Hematopoietic multipotent progenitor cell (in vitro differentiated cells): ENCODE measurements at regions not wholly inside any gene's neighbourhood (a gene's known extent, or its start where the extent isn't known, plus 50 kb on each side); places are given as distances from the start of the nearest gene placed in this dataset.
"Not testable (repeated sequence)": the region's sequence is repeated elsewhere in the genome, so short reads cannot be mapped to it uniquely, and the experiment has no call there.

ENCODE experiments used
- DNase-seq, 3 donors: peaks; one replicate each; pipeline ENCODE4 v3.0.0-alpha.2; 2011 to 2015; ENCODE audit warnings: low read depth in 2 of 3, low spot score in 2 of 3

GRCh38 chr2:147438882-147439281, 405.9 kb upstream of the ACVR2A start:
- no peak for DNase-seq

GRCh38 chr2:147433822-147434221, 411.0 kb upstream of the ACVR2A start:
- no peak for DNase-seq

- DNase-seq = no peak
Measured at GRCh38 chr2:147430408-147430807, 414.4 kb upstream of the ACVR2A start.

GRCh38 chr2:147428120-147428747, 416.6 kb upstream of the ACVR2A start:
- DNase-seq = no peak

- DNase-seq = no peak
Measured at GRCh38 chr2:147425437-147426029, 419.3 kb upstream of the ACVR2A start.

- no peak for DNase-seq
Measured at GRCh38 chr2:147424766-147425165, 420.1 kb upstream of the ACVR2A start.

GRCh38 chr2:147420947-147421675, 423.7 kb upstream of the ACVR2A start:
- no peak for DNase-seq

GRCh38 chr2:147420517-147420916, 424.3 kb upstream of the ACVR2A start:
- DNase-seq = no peak

- DNase-seq = no peak
Measured at GRCh38 chr2:147416099-147416498, 428.7 kb upstream of the ACVR2A start.

GRCh38 chr2:147414656-147415055, 430.2 kb upstream of the ACVR2A start:
- not testable (repeated sequence) for DNase-seq

GRCh38 chr2:147408357-147408756, 436.5 kb upstream of the ACVR2A start:
- no peak for DNase-seq

GRCh38 chr2:147405651-147406050, 439.2 kb upstream of the ACVR2A start:
- DNase-seq = no peak

GRCh38 chr2:147398996-147399395, 445.8 kb upstream of the ACVR2A start:
- DNase-seq = no peak

- no peak for DNase-seq
Measured at GRCh38 chr2:147398301-147398700, 446.5 kb upstream of the ACVR2A start.

- DNase-seq = no peak
Measured at GRCh38 chr2:147396890-147397289, 447.9 kb upstream of the ACVR2A start.

GRCh38 chr2:147394179-147394790, 450.5 kb upstream of the ACVR2A start:
- DNase-seq = no peak

- DNase-seq = no peak
Measured at GRCh38 chr2:147392180-147392579, 452.6 kb upstream of the ACVR2A start.

GRCh38 chr2:147390475-147390874, 454.4 kb upstream of the ACVR2A start:
- no peak for DNase-seq

- no peak for DNase-seq
Measured at GRCh38 chr2:147389218-147389617, 455.6 kb upstream of the ACVR2A start.

- no peak for DNase-seq
Measured at GRCh38 chr2:147388217-147388616, 456.6 kb upstream of the ACVR2A start.

GRCh38 chr2:147386284-147386683, 458.5 kb upstream of the ACVR2A start:
- DNase-seq = no peak

GRCh38 chr2:147385600-147385999, 459.2 kb upstream of the ACVR2A start:
- no peak for DNase-seq
